H1 (cell line): ENCODE measurements at regions not wholly inside any gene's neighbourhood (a gene's known extent, or its start where the extent isn't known, plus 50 kb on each side); places are given as distances from the start of the nearest gene placed in this dataset.

ENCODE experiments used
- CTCF ChIA-PET: fragments of 300-600 bp; sonication (Branson Sonifier 250); formaldehyde crosslinking; loops from one replicate; lab custom pipeline; 2021; ENCODE audit not compliant: partially characterized antibody; lab: Charles Lee
- POLR2A ChIA-PET: fragments of 300-600 bp; sonication (Branson Sonifier 250); formaldehyde crosslinking; loops from one replicate; lab custom pipeline; 2021; ENCODE audit warnings: inconsistent platforms; ENCODE audit not compliant: partially characterized antibody; lab: Charles Lee
- DNase-seq, 2 experiments: peaks; one replicate each; pipeline versions ENCODE4 v3.0.0 to v3.0.0-alpha.2; 2010 to 2022; ENCODE audit warnings: low spot score in 2 of 2, low read depth in 1 of 2, mixed read lengths in 1 of 2
- FAIRE-seq: peaks from 2 replicates; lab custom pipeline; 2011; peaks lifted over from hg19 to GRCh38; lab: Jason Lieb, UNC
- H2AFZ ChIP-seq: 2 replicates; pipeline ENCODE4 v1.8.1; 2012; ENCODE audit warnings: low read length, inconsistent platforms
- H2AK5ac ChIP-seq: 2 replicates; pipeline ENCODE4 v1.6.1; 2013; ENCODE audit warnings: low read depth, low read length
- H2BK120ac ChIP-seq: replicated peaks from 2 replicates; pipeline ENCODE3; 2013; ENCODE audit warnings: low read depth, low read length, inconsistent platforms
- H2BK12ac ChIP-seq: 2 replicates; pipeline ENCODE4 v1.6.1; 2013; ENCODE audit warnings: low read depth, low read length
- H2BK15ac ChIP-seq: 2 replicates; pipeline ENCODE4 v1.6.1; 2013; ENCODE audit warnings: low read length
- H2BK20ac ChIP-seq: 2 replicates; pipeline ENCODE4 v1.6.1; 2013; ENCODE audit warnings: low read length
- H2BK5ac ChIP-seq: 2 replicates; pipeline ENCODE4 v1.6.1; 2013; ENCODE audit warnings: low read depth, low read length
- H3K14ac ChIP-seq: 2 replicates; pipeline ENCODE4 v1.6.1; 2013; ENCODE audit warnings: inconsistent platforms; ENCODE audit not compliant: insufficient read length
- H3K18ac ChIP-seq: 2 replicates; pipeline ENCODE4 v1.6.1; 2013; ENCODE audit warnings: low read length; ENCODE audit errors: extremely low read depth
- H3K23ac ChIP-seq: 2 replicates; pipeline ENCODE4 v1.6.1; 2013; ENCODE audit warnings: inconsistent platforms; ENCODE audit not compliant: insufficient read length
- H3K23me2 ChIP-seq: 2 replicates; pipeline ENCODE4 v1.6.1; 2013; ENCODE audit warnings: low read depth, low read length
- H3K27ac ChIP-seq: 2 replicates; pipeline ENCODE4 v1.6.1; 2011; ENCODE audit warnings: low read depth, low read length, inconsistent platforms
- H3K27me3 ChIP-seq, 4 experiments: replicated peaks in 1 of 4; 1 replicate in 1 of 4; 2 replicates in 3 of 4; pipeline versions ENCODE4 v1.6.1 to v1.8.1; 2011 to 2013; ENCODE audit warnings: low read length in 3 of 4, mild to moderate bottlenecking in 3 of 4, inconsistent platforms in 2 of 4, mixed read lengths in 2 of 4, moderate library complexity in 1 of 4; ENCODE audit not compliant: control insufficient read depth in 3 of 4, insufficient read depth in 3 of 4; ENCODE audit errors: extremely low read depth in 1 of 4
- H3K36me3 ChIP-seq, 4 experiments: 2 replicates each; pipeline versions ENCODE4 v1.6.1 to v1.8.1; 2011 to 2013; ENCODE audit warnings: mild to moderate bottlenecking in 4 of 4, low read length in 3 of 4, moderate library complexity in 2 of 4, control low read depth in 1 of 4, inconsistent platforms in 1 of 4; ENCODE audit not compliant: insufficient read depth in 4 of 4, control insufficient read depth in 2 of 4
- H3K4ac ChIP-seq: replicated peaks from 2 replicates; pipeline ENCODE3; 2013; ENCODE audit warnings: low read length, low read depth, mixed read lengths, inconsistent platforms; ENCODE audit not compliant: insufficient read length
- H3K4me1 ChIP-seq, 4 experiments: replicated peaks in 1 of 4; 1 replicate in 1 of 4; 2 replicates in 3 of 4; pipeline versions ENCODE4 v1.6.1 to v1.8.1; 2011 to 2013; ENCODE audit warnings: low read length in 3 of 4, inconsistent platforms in 2 of 4, mixed read lengths in 1 of 4; ENCODE audit not compliant: insufficient read depth in 4 of 4, control insufficient read depth in 3 of 4
- H3K4me2 ChIP-seq, 2 experiments: 2 replicates each; pipeline versions ENCODE4 v1.6.1 to v1.8.1; 2011 to 2013; ENCODE audit warnings: low read depth in 2 of 2, low read length in 2 of 2, control low read depth in 1 of 2, inconsistent platforms in 1 of 2, mild to moderate bottlenecking in 1 of 2; ENCODE audit not compliant: insufficient read depth in 1 of 2
- H3K4me3 ChIP-seq, 4 experiments: fragments of 200-600, 300-600 bp in 1 of 4; sonication (generic), shearing (Covaris generic), sonication (Bioruptor Twin) in 1 of 4; 2 replicates each; pipeline versions ENCODE4 v1.5.1 to v1.8.1; 2011 to 2016; ENCODE audit warnings: low read length in 4 of 4, low read depth in 3 of 4, control low read depth in 2 of 4, inconsistent platforms in 2 of 4, mild to moderate bottlenecking in 2 of 4, mixed read lengths in 1 of 4, moderate library complexity in 1 of 4; ENCODE audit not compliant: insufficient read depth in 2 of 4; ENCODE audit errors: extremely low read depth in 1 of 4
- H3K56ac ChIP-seq: replicated peaks from 2 replicates; pipeline ENCODE3; 2013; ENCODE audit warnings: low read depth, mild to moderate bottlenecking, mixed read lengths, low read length, inconsistent platforms; ENCODE audit not compliant: insufficient read length
- H3K79me1 ChIP-seq: 2 replicates; pipeline ENCODE4 v1.6.1; 2013; ENCODE audit warnings: low read depth, low read length, control low read depth
- H3K79me2 ChIP-seq, 2 experiments: 2 replicates each; pipeline versions ENCODE4 v1.6.1 to v1.8.1; 2012 to 2013; ENCODE audit warnings: low read length in 2 of 2, mild to moderate bottlenecking in 2 of 2, inconsistent platforms in 1 of 2; ENCODE audit not compliant: insufficient read depth in 2 of 2, control insufficient read depth in 1 of 2
- H3K9ac ChIP-seq, 4 experiments: replicated peaks in 1 of 4; 1 replicate in 1 of 4; 2 replicates in 3 of 4; pipeline versions ENCODE4 v1.6.1 to v1.8.1; 2011 to 2013; ENCODE audit warnings: low read depth in 3 of 4, low read length in 3 of 4, control low read depth in 2 of 4, mild to moderate bottlenecking in 2 of 4, moderate library complexity in 2 of 4, inconsistent platforms in 1 of 4; ENCODE audit errors: extremely low read depth in 1 of 4
- H3K9me3 ChIP-seq, 2 experiments: 2 replicates each; pipeline versions ENCODE4 v1.6.1 to v1.8.1; 2012 to 2013; ENCODE audit warnings: mild to moderate bottlenecking in 2 of 2, moderate library complexity in 2 of 2, control low read depth in 1 of 2, inconsistent platforms in 1 of 2, low read depth in 1 of 2, low read length in 1 of 2, mixed read lengths in 1 of 2; ENCODE audit not compliant: insufficient read depth in 2 of 2
- H4K20me1 ChIP-seq, 2 experiments: replicated peaks in 1 of 2; 2 replicates each; pipeline versions ENCODE3 to v1.8.1; 2011 to 2013; ENCODE audit warnings: inconsistent platforms in 2 of 2, low read length in 2 of 2, mild to moderate bottlenecking in 1 of 2; ENCODE audit not compliant: insufficient read depth in 2 of 2, control insufficient read depth in 1 of 2
- H4K5ac ChIP-seq: 2 replicates; pipeline ENCODE4 v1.6.1; 2013; ENCODE audit warnings: low read length, low read depth, mixed read lengths, inconsistent platforms; ENCODE audit not compliant: insufficient read length
- H4K8ac ChIP-seq: 2 replicates; pipeline ENCODE4 v1.8.0; 2013; ENCODE audit warnings: mild to moderate bottlenecking, moderate library complexity, low read length, inconsistent platforms; ENCODE audit not compliant: insufficient read depth; ENCODE audit errors: extremely low read depth
- H4K91ac ChIP-seq: replicated peaks from 2 replicates; pipeline ENCODE3; 2013; ENCODE audit warnings: low read length, mixed read lengths, inconsistent platforms; ENCODE audit not compliant: insufficient read length
- HDAC2 ChIP-seq, 2 experiments: fragments of 300-600 bp in 1 of 2; sonication (generic) in 1 of 2; IDR thresholded peaks; 2 replicates each; pipeline ENCODE4 v1.6.1; 2011 to 2012; ENCODE audit warnings: low read depth in 2 of 2, low read length in 2 of 2, mild to moderate bottlenecking in 2 of 2, moderate library complexity in 2 of 2, borderline replicate concordance in 1 of 2, inconsistent platforms in 1 of 2
- HDAC6 ChIP-seq: IDR thresholded peaks from one replicate; pipeline ENCODE4 v1.7.1; 2012; ENCODE audit warnings: low read depth, mild to moderate bottlenecking, inconsistent platforms, low read length, moderate library complexity
- USF2 ChIP-seq: IDR thresholded peaks from 2 replicates; pipeline ENCODE4 v1.6.1; 2011; ENCODE audit warnings: low read length, improper control_type of control experiment
- WGBS, 2 experiments: shearing (Covaris generic) in 1 of 2; methylation state at CpG; one replicate each; pipeline versions ENCODE4 v1.1.6 to v1.1.7; 2013 to 2015; ENCODE audit warnings: low lambda C conversion rate in 2 of 2, mixed read lengths in 2 of 2, inconsistent platforms in 1 of 2, low coverage in 1 of 2, missing lambda C conversion rate in 1 of 2; ENCODE audit not compliant: insufficient replicate concordance in 2 of 2, insufficient coverage in 1 of 2, insufficient read length in 1 of 2; ENCODE audit errors: extremely low coverage in 1 of 2, missing lambda C conversion rate in 1 of 2; 5-methylcytosine and 5-hydroxymethylcytosine counted together
- TF ChIP-seq, protein P1 (sequence below): IDR thresholded peaks from 2 replicates; pipeline ENCODE4 v1.6.1; 2012; ENCODE audit warnings: inconsistent platforms

DNA sequence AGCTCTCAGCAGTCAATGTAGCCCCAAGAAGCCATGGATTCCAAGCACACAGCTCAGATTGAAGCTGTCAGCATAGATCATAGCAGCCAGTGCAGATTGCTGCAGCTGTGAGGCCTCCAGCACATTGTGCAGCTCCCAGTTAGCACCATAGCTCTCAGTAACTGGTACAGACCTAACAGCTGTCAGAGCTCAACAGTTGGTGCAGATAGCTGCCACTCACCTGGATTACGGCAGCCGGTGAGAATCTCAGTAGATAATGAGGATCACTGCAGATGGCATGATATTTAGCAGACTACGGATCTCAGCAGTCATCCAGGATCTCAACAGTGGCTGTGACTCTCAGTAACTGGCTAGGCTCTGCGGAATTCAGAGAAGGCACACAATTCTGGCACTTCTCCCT is 500.4 kb downstream of the TUSC1 start:
- H3K4me1 ChIP-seq: no peaks in the 10 kb centered on the region; a peak in 1 of 7 replicates
- no peak overlapping the region for H3K14ac ChIP-seq
- H2BK15ac ChIP-seq: peak overlapping the region; percentile 53; the same call in 1 of the 2 replicates
- no peak overlapping the region for H3K27ac ChIP-seq
- no peaks in the 10 kb centered on the region for H4K20me1 ChIP-seq
- no peak overlapping the region for H4K5ac ChIP-seq
- H4K91ac ChIP-seq: no peak overlapping the region
- H2BK12ac ChIP-seq: peak overlapping the region; percentile 43; the same call in 1 of the 2 replicates
- H3K27me3 ChIP-seq: no peaks in the 10 kb centered on the region
- H3K4ac ChIP-seq: no peak overlapping the region
- WGBS, 2 experiments: 92% methylated on average over 4 of the region's 4 CpGs; no CpG with 5 or more reads in 1 of the 2 experiments
- peak overlapping the region; percentile 96 for H2AFZ ChIP-seq
- no peak for DNase-seq
- no peak overlapping the region for H4K8ac ChIP-seq
- TF ChIP-seq, protein P1, sequence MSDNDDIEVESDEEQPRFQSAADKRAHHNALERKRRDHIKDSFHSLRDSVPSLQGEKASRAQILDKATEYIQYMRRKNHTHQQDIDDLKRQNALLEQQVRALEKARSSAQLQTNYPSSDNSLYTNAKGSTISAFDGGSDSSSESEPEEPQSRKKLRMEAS: no peak
- no peak for TF ChIP-seq USF2
- TF ChIP-seq HDAC6: no peak
- TF ChIP-seq HDAC2 (IDR thresholded peaks at IDR 0.05; ENCODE audit: borderline replicate concordance in 1 of 2, low read depth in 2 of 2, low read length in 2 of 2): no peak
- H3K23ac ChIP-seq: no peak overlapping the region
- no peak overlapping the region for H3K4me2 ChIP-seq
- FAIRE-seq: no peak
- H3K9ac ChIP-seq: no peak overlapping the region
- no peak overlapping the region for H2BK5ac ChIP-seq
- no peaks in the 10 kb centered on the region for H3K9me3 ChIP-seq
- H3K36me3 ChIP-seq: no peaks in the 10 kb centered on the region
- POLR2A ChIA-PET: no interaction called here
- no peak overlapping the region for H3K56ac ChIP-seq
- H3K23me2 ChIP-seq: no peaks in the 10 kb centered on the region
- peak overlapping the region; percentile 36 for H2BK120ac ChIP-seq
- H2AK5ac ChIP-seq: no peak overlapping the region
- peak overlapping the region; percentile 75; the same call in 1 of the 2 replicates for H3K18ac ChIP-seq
- H3K79me1 ChIP-seq: no peaks in the 10 kb centered on the region
- peak overlapping the region; percentile 72; the same call in 1 of the 2 replicates for H2BK20ac ChIP-seq
- no peaks in the 10 kb centered on the region for H3K79me2 ChIP-seq
- CTCF ChIA-PET: no interaction called here
- no peak overlapping the region for H3K4me3 ChIP-seq
